ENCODE measurements at regions not wholly inside any gene's neighbourhood (a gene's known extent, or its start where the extent isn't known, plus 50 kb on each side); places are given as distances from the start of the nearest gene placed in this dataset.

- TF ChIP-seq POLR2A (IDR thresholded peaks at IDR 0.05) (no peak), EP300 (IDR thresholded peaks at IDR 0.05; ENCODE audit: low read depth) (no peak)
- TF ChIP-seq, protein P1, sequence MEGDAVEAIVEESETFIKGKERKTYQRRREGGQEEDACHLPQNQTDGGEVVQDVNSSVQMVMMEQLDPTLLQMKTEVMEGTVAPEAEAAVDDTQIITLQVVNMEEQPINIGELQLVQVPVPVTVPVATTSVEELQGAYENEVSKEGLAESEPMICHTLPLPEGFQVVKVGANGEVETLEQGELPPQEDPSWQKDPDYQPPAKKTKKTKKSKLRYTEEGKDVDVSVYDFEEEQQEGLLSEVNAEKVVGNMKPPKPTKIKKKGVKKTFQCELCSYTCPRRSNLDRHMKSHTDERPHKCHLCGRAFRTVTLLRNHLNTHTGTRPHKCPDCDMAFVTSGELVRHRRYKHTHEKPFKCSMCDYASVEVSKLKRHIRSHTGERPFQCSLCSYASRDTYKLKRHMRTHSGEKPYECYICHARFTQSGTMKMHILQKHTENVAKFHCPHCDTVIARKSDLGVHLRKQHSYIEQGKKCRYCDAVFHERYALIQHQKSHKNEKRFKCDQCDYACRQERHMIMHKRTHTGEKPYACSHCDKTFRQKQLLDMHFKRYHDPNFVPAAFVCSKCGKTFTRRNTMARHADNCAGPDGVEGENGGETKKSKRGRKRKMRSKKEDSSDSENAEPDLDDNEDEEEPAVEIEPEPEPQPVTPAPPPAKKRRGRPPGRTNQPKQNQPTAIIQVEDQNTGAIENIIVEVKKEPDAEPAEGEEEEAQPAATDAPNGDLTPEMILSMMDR (IDR thresholded peaks at IDR 0.05) = no peak
These were observed 289.2 kb upstream of the VSTM2A start for GRCh38 chr7:54253036-54253373.
